Smooth muscle cell (in vitro differentiated cells): ENCODE measurements at regions not wholly inside any gene's neighbourhood (a gene's known extent, or its start where the extent isn't known, plus 50 kb on each side); places are given as distances from the start of the nearest gene placed in this dataset.

Experiments used
- DNase-seq: peaks from one replicate; lab custom pipeline; 2025; ENCODE audit not compliant: unreplicated experiment; lab: John Stamatoyannopoulos, UW
- H2AFZ ChIP-seq: fragments of 200-600 bp; sonication (generic); 2 replicates; pipeline ENCODE4 v1.6.0; 2016; ENCODE audit warnings: antibody characterized with exemption, low read depth, mild to moderate bottlenecking
- H3F3A ChIP-seq: fragments of 200-600 bp; sonication (generic); 2 replicates; pipeline ENCODE4 v1.6.0; 2017; ENCODE audit warnings: antibody characterized with exemption, low read depth
- H3K27ac ChIP-seq: fragments of 200-600 bp; sonication (generic); 2 replicates; pipeline ENCODE4 v1.5.1; 2016; ENCODE audit warnings: low read depth, mild to moderate bottlenecking
- H3K27me3 ChIP-seq: fragments of 200-600 bp; sonication (generic); 2 replicates; pipeline ENCODE4 v1.6.1; 2016; ENCODE audit warnings: low read depth, mild to moderate bottlenecking
- H3K36me3 ChIP-seq: fragments of 200-600 bp; sonication (generic); 2 replicates; pipeline ENCODE4 v1.5.1; 2016; ENCODE audit warnings: low read depth
- H3K4me1 ChIP-seq: fragments of 200-600 bp; sonication (generic); 2 replicates; pipeline ENCODE4 v1.5.1; 2016; ENCODE audit warnings: low read depth
- H3K4me2 ChIP-seq: fragments of 200-600 bp; sonication (generic); 2 replicates; pipeline ENCODE4 v1.6.0; 2016; ENCODE audit warnings: mild to moderate bottlenecking
- H3K4me3 ChIP-seq: fragments of 200-600 bp; sonication (generic); 2 replicates; pipeline ENCODE4 v1.5.1; 2016; ENCODE audit warnings: mild to moderate bottlenecking
- H3K79me2 ChIP-seq: fragments of 200-600 bp; sonication (generic); 2 replicates; pipeline ENCODE4 v1.6.0; 2016; ENCODE audit warnings: low read depth, mild to moderate bottlenecking
- H3K9ac ChIP-seq: fragments of 200-600 bp; sonication (generic); 2 replicates; pipeline ENCODE4 v1.6.0; 2016; ENCODE audit warnings: low read depth
- H3K9me3 ChIP-seq: fragments of 200-600 bp; sonication (generic); replicated peaks from 2 replicates; pipeline ENCODE4 v1.5.1; 2016; ENCODE audit warnings: low read depth
- H4K20me1 ChIP-seq: fragments of 200-600 bp; sonication (generic); 2 replicates; pipeline ENCODE4 v1.6.0; 2016; ENCODE audit warnings: low read depth
- WGBS: methylation state at CpG from one replicate; pipeline ENCODE4 v1.1.7; 2016; ENCODE audit warnings: low lambda C conversion rate; 5-methylcytosine and 5-hydroxymethylcytosine counted together
- TF ChIP-seq, protein P1 (sequence below): fragments of 200-600 bp; sonication (generic); IDR thresholded peaks from 2 replicates; pipeline ENCODE4 v1.5.1; 2017; ENCODE audit warnings: borderline replicate concordance, mild to moderate bottlenecking, antibody characterized with exemption; ENCODE audit not compliant: insufficient read depth, poor library complexity, severe bottlenecking

DNA sequence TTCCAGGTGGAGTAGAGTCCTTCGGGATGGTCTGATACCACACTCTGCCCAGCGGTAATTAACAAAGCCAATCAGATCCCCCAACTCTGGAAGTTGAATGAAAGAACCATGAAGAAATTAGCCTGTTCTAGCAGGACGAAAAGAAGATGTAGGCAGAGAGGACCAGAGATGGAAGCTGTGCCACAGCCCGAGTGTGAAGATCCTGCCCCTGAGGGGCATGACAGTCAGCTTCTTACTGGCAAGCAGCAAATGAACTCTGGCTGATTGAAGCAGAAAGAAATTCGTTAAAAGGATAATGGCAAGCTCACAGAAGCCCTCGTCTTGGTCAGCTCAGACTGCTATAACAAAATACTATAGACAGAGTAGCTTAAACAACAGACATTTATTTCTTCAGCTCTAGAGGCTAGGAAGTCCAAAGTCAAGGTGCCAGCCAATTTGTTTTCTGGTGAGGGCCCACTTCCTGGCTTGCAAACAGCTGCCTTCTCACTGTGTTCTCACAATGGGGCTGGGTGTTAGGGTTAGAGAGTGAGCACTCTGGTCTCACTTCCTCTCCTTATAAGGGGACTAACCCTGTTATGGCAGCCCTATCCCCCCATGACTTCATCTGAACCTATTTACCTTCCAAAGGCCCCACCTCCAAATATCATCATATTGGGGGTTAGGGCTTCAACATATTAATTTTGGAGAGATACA lies 307.1 kb downstream of the VPS13C start:
- DNase-seq, result no peak
- no peak overlapping the region for H3K4me3 ChIP-seq
- H3K4me1 ChIP-seq, result no peaks in the 10 kb centered on the region
- no peak overlapping the region for H3K9ac ChIP-seq
- H3F3A ChIP-seq, result no peaks in the 10 kb centered on the region
- no peaks in the 10 kb centered on the region for H4K20me1 ChIP-seq
- no peaks in the 10 kb centered on the region for H3K36me3 ChIP-seq
- H3K4me2 ChIP-seq, result no peak overlapping the region
- peaks cover 6% of the 10 kb centered on the region for H3K27me3 ChIP-seq
- no peak overlapping the region for H3K27ac ChIP-seq
- no peaks in the 10 kb centered on the region for H3K79me2 ChIP-seq
- WGBS, result 91% methylated on average over 6 of the region's 6 CpGs
- TF ChIP-seq, protein P1, sequence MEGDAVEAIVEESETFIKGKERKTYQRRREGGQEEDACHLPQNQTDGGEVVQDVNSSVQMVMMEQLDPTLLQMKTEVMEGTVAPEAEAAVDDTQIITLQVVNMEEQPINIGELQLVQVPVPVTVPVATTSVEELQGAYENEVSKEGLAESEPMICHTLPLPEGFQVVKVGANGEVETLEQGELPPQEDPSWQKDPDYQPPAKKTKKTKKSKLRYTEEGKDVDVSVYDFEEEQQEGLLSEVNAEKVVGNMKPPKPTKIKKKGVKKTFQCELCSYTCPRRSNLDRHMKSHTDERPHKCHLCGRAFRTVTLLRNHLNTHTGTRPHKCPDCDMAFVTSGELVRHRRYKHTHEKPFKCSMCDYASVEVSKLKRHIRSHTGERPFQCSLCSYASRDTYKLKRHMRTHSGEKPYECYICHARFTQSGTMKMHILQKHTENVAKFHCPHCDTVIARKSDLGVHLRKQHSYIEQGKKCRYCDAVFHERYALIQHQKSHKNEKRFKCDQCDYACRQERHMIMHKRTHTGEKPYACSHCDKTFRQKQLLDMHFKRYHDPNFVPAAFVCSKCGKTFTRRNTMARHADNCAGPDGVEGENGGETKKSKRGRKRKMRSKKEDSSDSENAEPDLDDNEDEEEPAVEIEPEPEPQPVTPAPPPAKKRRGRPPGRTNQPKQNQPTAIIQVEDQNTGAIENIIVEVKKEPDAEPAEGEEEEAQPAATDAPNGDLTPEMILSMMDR, result no peak
- no peaks in the 10 kb centered on the region for H3K9me3 ChIP-seq
- no peak overlapping the region for H2AFZ ChIP-seq

DNA sequence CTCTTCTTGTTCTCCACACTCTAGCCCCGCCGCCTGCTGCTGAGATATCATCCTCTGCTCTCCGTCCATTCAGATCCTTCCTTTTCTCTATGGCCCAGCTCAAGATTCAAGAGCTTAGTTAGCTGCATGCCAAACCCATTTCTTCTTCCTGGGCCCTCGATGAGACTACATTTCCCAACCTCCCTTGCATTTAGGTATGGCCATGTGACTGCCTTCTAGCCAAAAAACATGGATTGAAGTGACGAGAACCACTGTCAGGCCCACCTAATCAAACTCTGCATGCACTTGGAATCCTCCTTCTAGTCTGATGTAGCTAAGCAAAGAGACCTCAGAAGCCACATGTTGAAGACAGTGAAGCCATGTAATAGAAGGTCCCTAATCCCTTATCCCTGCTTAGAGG lies 308.2 kb downstream of the VPS13C start:
- Histone ChIP-seq H3K4me2 (no peak overlapping the region), H3K27ac (no peak overlapping the region), H3K36me3 (no peaks in the 10 kb centered on the region), H3K4me1 (no peaks in the 10 kb centered on the region), H3K9me3 (no peaks in the 10 kb centered on the region), H3F3A (no peaks in the 10 kb centered on the region), H2AFZ (no peak overlapping the region), H4K20me1 (no peaks in the 10 kb centered on the region), H3K9ac (no peak overlapping the region), H3K4me3 (no peak overlapping the region), H3K79me2 (no peaks in the 10 kb centered on the region), H3K27me3 (peaks cover 6% of the 10 kb centered on the region)
- DNase-seq, result no peak
- TF ChIP-seq, protein P1, result no peak
- 86% methylated on average over 5 of the region's 5 CpGs for WGBS

DNA sequence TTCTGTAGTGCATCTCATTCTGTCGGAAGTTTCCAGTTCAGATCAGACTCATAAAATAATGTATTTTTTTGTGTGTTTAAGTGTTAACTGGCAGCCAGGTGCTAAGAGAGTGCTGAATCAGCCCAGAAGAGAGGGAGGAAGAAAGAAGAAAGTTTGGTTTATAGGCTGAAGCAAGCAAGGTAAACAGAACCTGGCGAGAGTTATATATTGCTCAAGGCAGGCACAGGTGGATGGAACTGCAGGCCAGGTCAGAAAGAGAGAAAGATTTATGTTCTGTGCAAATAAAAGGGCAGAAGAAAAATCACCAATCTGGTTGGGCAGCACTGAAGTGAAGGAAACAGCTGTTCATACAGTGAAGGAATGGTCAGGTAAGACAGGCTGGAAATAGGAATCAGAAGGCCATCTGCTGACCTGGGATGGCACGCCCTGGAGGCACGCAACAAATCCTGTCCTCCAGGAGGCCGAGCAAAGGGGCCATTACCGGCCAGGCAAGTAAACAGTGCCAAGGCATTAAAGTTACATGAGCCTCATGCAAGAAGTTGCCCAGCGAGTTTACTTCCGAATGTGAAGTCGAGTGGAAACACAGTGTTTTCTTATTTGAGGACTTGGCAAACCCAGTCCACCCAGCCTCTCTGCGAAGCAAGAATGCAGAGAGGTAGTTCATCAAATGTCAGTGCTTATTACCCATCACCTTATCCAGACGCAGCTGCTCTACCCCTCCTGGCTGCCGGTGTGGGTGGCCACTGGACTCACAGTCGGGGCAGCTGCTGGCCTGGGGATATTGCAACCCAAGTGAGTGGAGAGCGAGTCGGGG lies 309.8 kb downstream of the VPS13C start:
- Histone ChIP-seq H3K4me2 (no peak overlapping the region), H4K20me1 (no peaks in the 10 kb centered on the region), H3K36me3 (no peaks in the 10 kb centered on the region), H3F3A (no peaks in the 10 kb centered on the region), H3K27ac (no peak overlapping the region), H3K9me3 (no peaks in the 10 kb centered on the region), H2AFZ (no peak overlapping the region), H3K4me1 (no peaks in the 10 kb centered on the region), H3K4me3 (no peak overlapping the region), H3K27me3 (peaks cover 4% of the 10 kb centered on the region), H3K9ac (no peak overlapping the region), H3K79me2 (no peaks in the 10 kb centered on the region)
- DNase-seq, result no peak
- 89% methylated on average over 15 of the region's 15 CpGs for WGBS
- TF ChIP-seq, protein P1, result no peak
